Keratinocyte (primary cell): ENCODE measurements at regions not wholly inside any gene's neighbourhood (a gene's known extent, or its start where the extent isn't known, plus 50 kb on each side); places are given as distances from the start of the nearest gene placed in this dataset.

Experiments used
- DNase-seq: peaks from one replicate; pipeline ENCODE4 v3.0.0-alpha.2; 2011; ENCODE audit warnings: low read depth, missing footprints, low spot score
- FAIRE-seq: peaks from 2 replicates; lab custom pipeline; 2011; peaks lifted over from hg19 to GRCh38; lab: Jason Lieb, UNC
- H2AFZ ChIP-seq: 2 replicates; pipeline ENCODE4 v1.6.0; 2012; ENCODE audit warnings: low read length, control low read depth, inconsistent platforms; ENCODE audit not compliant: control insufficient read depth
- H3K27ac ChIP-seq: 2 replicates; pipeline ENCODE4 v1.5.1; 2011; ENCODE audit warnings: low read length; ENCODE audit not compliant: control insufficient read depth, insufficient read depth
- H3K27me3 ChIP-seq: 3 replicates; pipeline ENCODE4 v1.6.0; 2011; ENCODE audit warnings: low read length; ENCODE audit not compliant: control insufficient read depth, insufficient read depth; ENCODE audit errors: extremely low read depth
- H3K36me3 ChIP-seq, 2 experiments: 2 replicates in 1 of 2; 3 replicates in 1 of 2; pipeline ENCODE4 v1.5.1; 2011; ENCODE audit warnings: low read length in 2 of 2, mild to moderate bottlenecking in 1 of 2; ENCODE audit not compliant: control insufficient read depth in 2 of 2, insufficient read depth in 2 of 2; ENCODE audit errors: extremely low read depth in 1 of 2
- H3K4me1 ChIP-seq: 3 replicates; pipeline ENCODE4 v1.5.1; 2011; ENCODE audit warnings: low read length; ENCODE audit not compliant: control insufficient read depth, insufficient read depth; ENCODE audit errors: extremely low read depth
- H3K4me2 ChIP-seq: 3 replicates; pipeline ENCODE4 v1.6.0; 2011; ENCODE audit warnings: low read depth, low read length; ENCODE audit not compliant: control insufficient read depth, insufficient read depth; ENCODE audit errors: extremely low read depth
- H3K4me3 ChIP-seq, 3 experiments: fragments of 200-600 bp in 1 of 3; sonication (generic) in 1 of 3; 2 replicates in 2 of 3; 3 replicates in 1 of 3; pipeline ENCODE4 v1.5.1; 2011 to 2016; ENCODE audit warnings: low read length in 3 of 3, mild to moderate bottlenecking in 3 of 3, control low read depth in 2 of 3, inconsistent platforms in 1 of 3, low read depth in 1 of 3, mixed read lengths in 1 of 3, mixed run types in 1 of 3, moderate library complexity in 1 of 3; ENCODE audit not compliant: control insufficient read depth in 2 of 3, insufficient read depth in 2 of 3; ENCODE audit errors: extremely low read depth in 1 of 3
- H3K79me2 ChIP-seq: 2 replicates; pipeline ENCODE4 v1.6.0; 2012; ENCODE audit warnings: low read length; ENCODE audit not compliant: control insufficient read depth, insufficient read depth
- H3K9ac ChIP-seq: 3 replicates; pipeline ENCODE4 v1.6.0; 2011; ENCODE audit warnings: low read length; ENCODE audit not compliant: control insufficient read depth, insufficient read depth; ENCODE audit errors: extremely low read depth
- H3K9me1 ChIP-seq: 3 replicates; pipeline ENCODE4 v1.6.0; 2011; ENCODE audit warnings: low read length; ENCODE audit not compliant: control insufficient read depth, insufficient read depth; ENCODE audit errors: extremely low read depth
- H3K9me3 ChIP-seq: 2 replicates; pipeline ENCODE4 v1.5.1; 2012; ENCODE audit warnings: low read depth, low read length; ENCODE audit not compliant: control insufficient read depth
- H4K20me1 ChIP-seq: 3 replicates; pipeline ENCODE4 v1.6.0; 2011; ENCODE audit warnings: low read length; ENCODE audit not compliant: control insufficient read depth, insufficient read depth; ENCODE audit errors: extremely low read depth
- EZH2 ChIP-seq: IDR thresholded peaks from one replicate; pipeline ENCODE4 v1.6.1; 2012; ENCODE audit warnings: inconsistent platforms, mild to moderate bottlenecking, low read length, moderate library complexity
- dilution Hi-C: fragments of 300-500 bp; cut with MboI; formaldehyde crosslinking; loops from one replicate; pipeline ENCODE4 v1.7.0; 2020; ENCODE audit warnings: low sequenced_read_pairs; ENCODE audit not compliant: extremely low pct_ligation_motif_present
- TF ChIP-seq, protein P1 (sequence below), 3 experiments: IDR thresholded peaks in 1 of 3; conservative IDR thresholded peaks in 1 of 3; optimal IDR thresholded peaks in 1 of 3; 2 replicates in 2 of 3; 3 replicates in 1 of 3; pipeline versions ENCODE3 to v1.5.1; 2011; ENCODE audit warnings: low read length in 3 of 3, mild to moderate bottlenecking in 3 of 3, moderate library complexity in 2 of 3, control low read depth in 1 of 3, inconsistent platforms in 1 of 3; ENCODE audit not compliant: insufficient read depth in 2 of 3; ENCODE audit errors: extremely low read depth in 1 of 3

DNA sequence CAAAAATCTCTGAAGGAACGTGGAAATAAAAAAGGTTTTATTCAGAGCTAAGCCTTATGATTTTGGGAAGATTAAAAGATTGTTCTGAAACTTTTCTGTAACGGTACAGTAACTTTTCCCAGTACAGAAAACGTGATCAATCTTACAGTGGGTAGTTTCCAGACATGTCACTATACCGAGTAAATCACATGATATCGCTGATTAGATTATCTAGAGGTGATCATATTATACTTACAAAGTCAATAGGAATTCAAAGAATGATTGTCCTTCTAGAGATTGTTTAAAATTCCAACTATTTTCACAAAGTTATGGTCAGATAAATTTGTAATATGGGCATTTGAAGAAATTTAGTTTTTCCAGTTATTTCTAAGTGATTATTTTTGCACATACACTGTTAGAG lies 736.0 kb upstream of the GRM7 start:
- Histone ChIP-seq H3K9me1 (no peaks in the 10 kb centered on the region), H3K4me1 (no peaks in the 10 kb centered on the region), H3K27me3 (no peaks in the 10 kb centered on the region), H2AFZ (no peak overlapping the region), H3K4me2 (no peak overlapping the region), H4K20me1 (no peaks in the 10 kb centered on the region), H3K9ac (no peak overlapping the region), H3K27ac (no peak overlapping the region), H3K4me3 (no peak overlapping the region), H3K79me2 (no peaks in the 10 kb centered on the region), H3K36me3 (no peaks in the 10 kb centered on the region), H3K9me3 (no peaks in the 10 kb centered on the region)
- FAIRE-seq (no peak), DNase-seq (no peak)
- dilution Hi-C loops = no loop called here
- TF ChIP-seq EZH2 = no peak
- TF ChIP-seq, protein P1, sequence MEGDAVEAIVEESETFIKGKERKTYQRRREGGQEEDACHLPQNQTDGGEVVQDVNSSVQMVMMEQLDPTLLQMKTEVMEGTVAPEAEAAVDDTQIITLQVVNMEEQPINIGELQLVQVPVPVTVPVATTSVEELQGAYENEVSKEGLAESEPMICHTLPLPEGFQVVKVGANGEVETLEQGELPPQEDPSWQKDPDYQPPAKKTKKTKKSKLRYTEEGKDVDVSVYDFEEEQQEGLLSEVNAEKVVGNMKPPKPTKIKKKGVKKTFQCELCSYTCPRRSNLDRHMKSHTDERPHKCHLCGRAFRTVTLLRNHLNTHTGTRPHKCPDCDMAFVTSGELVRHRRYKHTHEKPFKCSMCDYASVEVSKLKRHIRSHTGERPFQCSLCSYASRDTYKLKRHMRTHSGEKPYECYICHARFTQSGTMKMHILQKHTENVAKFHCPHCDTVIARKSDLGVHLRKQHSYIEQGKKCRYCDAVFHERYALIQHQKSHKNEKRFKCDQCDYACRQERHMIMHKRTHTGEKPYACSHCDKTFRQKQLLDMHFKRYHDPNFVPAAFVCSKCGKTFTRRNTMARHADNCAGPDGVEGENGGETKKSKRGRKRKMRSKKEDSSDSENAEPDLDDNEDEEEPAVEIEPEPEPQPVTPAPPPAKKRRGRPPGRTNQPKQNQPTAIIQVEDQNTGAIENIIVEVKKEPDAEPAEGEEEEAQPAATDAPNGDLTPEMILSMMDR (optimal IDR thresholded peaks at IDR 0.05 in 1 of 3, IDR thresholded peaks at IDR 0.05 in 1 of 3, conservative IDR thresholded peaks at IDR 0.05 in 1 of 3; ENCODE audit: extremely low read depth in 1 of 3, insufficient read depth in 2 of 3, low read length in 3 of 3) = no peak

DNA sequence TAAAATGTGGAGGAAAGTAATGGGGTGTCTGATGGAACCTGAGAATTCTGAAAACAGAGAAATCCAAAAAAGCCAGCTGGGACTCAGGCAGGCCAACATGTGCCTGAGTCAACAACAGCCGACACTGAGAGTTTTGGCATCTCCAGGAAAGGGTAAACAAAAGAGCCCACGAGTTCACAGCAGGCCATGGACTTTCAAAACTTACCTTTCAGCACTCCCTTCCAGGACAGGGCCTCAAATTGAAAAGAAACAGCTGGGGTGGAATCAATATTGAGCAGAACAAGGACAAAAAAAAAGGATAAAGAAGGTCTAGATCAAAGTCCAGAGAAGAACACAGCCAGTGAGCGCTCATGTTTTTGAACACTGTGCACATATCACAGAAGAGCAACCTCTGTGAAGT lies 735.4 kb upstream of the GRM7 start:
- dilution Hi-C loops = no loop called here
- Histone ChIP-seq H3K27me3 (no peaks in the 10 kb centered on the region), H4K20me1 (no peaks in the 10 kb centered on the region), H3K4me1 (no peaks in the 10 kb centered on the region), H3K4me2 (no peak overlapping the region), H2AFZ (no peak overlapping the region), H3K4me3 (no peak overlapping the region), H3K9me1 (no peaks in the 10 kb centered on the region), H3K79me2 (no peaks in the 10 kb centered on the region), H3K36me3 (no peaks in the 10 kb centered on the region), H3K27ac (no peak overlapping the region), H3K9me3 (no peaks in the 10 kb centered on the region), H3K9ac (no peak overlapping the region)
- DNase-seq (no peak), FAIRE-seq (no peak)
- no peak for TF ChIP-seq EZH2
- TF ChIP-seq, protein P1 (optimal IDR thresholded peaks at IDR 0.05 in 1 of 3, IDR thresholded peaks at IDR 0.05 in 1 of 3, conservative IDR thresholded peaks at IDR 0.05 in 1 of 3; ENCODE audit: extremely low read depth in 1 of 3, insufficient read depth in 2 of 3, low read length in 3 of 3) = no peak
